ENCODE measurements at regions not wholly inside any gene's neighbourhood (a gene's known extent, or its start where the extent isn't known, plus 50 kb on each side); places are given as distances from the start of the nearest gene placed in this dataset.

DNA sequence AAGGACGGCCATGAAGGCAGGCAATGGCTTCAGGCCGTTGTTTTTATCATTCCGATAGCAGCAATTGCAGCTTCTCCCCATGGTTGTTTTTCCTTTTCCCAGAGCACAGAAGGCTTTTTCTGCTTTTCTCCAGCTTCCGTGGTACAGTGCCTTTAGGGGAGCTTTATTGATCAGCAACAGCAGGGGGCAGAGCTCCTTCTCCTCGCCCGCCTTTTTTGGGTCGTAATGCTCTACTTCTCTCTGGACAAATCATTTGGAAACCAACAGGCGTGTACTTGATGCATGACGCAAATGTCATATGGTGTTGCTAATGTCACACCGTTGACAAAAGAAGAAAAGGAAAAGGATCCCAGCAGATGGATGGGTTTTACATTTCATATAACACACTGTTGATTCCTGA is 79.7 kb upstream of the SNRK start:
- FAIRE-seq, result no peak

DNA sequence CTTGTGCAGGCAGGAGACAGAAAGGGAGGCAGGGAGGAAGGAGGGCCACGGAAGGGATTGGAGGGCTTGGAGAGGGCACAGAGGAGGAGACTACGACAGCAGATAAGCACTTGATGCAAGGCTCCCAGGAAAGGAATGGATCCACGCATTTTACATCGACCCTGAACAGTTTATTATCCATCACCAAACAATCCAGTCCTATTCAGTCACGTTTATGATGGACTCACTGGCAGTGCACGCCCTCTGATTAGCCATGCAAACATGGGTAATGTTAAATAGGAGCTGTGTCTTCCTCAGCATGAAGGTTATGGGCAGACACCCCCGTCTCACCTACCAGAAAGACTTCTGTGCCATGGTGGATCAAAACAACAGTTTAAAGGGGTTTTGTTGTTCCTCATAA is 80.2 kb upstream of the SNRK start:
- no peak for FAIRE-seq

DNA sequence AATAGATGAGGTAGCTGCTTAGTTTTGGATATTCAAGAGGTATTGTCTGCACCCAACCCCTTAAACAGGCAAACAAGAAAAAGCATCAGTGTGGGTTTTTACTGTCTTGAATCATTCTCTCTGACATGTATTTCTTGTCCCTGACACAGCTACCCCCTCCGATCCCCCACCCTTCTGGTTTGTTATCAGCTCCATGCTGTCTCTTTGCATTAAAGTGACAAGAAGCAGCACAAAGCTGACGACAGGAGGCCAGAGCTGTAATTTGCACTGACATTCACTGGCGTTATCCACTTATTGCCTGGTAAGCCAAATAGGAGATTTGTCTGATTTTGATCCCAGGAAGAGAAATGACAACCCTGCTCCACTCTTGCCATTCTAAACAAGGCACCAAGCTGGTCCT is 83.3 kb upstream of the SNRK start:
- FAIRE-seq, result no peak

DNA sequence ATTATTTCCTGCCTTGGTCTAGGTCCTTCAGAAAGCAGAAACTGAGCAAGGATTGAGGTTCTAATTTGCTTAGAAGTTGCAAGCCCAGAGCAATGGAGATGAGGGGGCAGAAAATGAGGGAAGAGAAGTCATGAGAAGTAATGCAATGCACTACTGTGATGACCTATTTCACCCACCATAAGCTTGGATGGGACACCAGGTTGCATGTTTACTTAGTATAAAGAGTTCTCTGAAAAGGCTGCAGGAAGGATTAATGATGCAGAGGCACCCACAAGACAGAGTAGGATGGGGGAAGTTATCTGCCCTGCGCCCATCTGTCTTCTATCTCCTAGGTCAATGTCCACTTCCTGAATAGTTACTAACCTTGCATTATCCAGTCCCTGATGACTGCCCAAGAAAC is 84.8 kb upstream of the SNRK start:
- FAIRE-seq, result no peak

DNA sequence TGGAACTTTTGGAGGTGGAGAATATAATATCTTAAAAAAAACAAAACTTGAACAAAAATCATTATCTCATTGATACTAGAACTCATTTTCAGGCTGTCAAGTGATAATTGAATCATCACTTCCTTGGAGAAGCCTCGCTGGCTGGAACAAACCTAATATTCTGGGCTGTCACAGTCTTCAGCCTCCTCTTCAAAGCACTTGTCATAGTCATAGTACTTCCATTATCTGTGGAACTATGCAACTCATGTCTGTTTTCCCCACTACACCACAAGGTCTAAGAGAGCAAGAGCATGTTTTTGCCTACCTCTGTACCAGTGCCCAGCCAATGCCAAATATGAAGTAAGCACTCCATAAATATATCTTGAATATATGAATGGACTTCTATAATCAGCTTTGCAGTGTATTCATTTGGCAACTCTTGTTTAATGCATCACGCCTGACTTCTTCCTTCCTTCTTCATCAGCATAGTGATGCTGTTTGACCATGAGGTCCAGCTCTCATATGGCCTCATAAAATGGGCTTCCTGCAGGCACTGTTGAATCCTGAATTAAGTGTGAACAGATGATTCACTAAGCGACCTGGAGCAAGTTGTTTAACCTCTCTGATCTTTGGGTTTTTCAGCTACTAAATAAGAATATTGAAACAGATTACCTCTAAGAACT is 86.6 kb upstream of the SNRK start:
- FAIRE-seq, result no peak

DNA sequence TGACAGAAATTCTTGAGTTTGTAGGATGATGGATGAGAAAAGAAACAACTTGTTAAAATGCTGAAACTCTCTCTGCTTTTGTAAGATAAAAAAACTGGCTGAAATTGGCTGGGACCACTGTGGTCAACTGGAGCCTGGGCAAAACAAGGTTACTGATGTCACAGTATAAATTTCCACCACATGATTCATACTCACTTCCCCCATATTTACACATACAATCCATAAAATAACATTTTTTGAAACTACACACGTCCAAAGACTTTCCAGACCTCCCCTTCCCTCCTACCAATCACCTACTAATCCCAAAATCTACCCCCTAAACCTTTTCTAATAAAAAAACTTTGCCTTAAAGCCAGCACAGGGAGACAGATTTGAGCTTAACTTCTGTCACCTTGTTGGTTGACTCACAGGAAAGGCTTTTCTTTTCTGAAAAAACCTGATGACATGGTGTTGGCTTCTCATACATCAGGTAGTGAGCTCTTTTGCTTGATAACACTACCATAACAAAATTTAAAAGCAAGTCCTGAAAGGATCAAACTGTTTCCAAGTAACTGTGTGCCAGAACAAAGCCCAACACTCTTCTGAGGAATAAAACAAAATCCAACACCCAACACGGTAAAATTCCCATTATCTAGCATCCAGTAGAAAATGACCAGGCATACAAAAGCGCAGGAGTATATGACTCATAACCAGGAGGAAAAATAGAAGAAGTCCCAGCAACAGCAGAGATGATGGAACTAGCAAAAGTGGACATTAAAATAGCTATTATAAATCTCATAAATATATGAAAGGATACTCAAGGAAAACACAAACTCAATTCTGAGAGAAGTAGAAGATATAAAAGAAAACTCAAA is 87.3 kb upstream of the SNRK start:
- no peak for FAIRE-seq

DNA sequence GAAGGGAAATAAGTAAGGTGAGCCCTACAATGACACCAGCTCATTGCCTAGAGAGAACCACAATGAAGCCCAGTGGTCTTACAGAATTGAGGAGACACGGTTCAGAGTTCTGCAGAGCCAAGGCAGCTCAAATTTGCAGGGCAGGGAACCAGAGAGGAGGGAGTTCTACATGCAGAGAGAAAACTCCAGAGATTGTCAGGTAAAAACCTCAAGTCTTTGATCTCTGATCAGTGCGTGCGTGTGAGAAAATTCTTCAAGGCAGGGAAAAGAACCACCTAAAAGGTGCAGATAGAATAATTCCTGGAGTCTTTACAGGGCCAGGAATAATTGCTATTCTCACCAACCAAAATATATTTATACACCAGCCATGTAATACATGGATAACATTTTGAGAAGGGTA is 88.0 kb upstream of the SNRK start:
- FAIRE-seq, result no peak

DNA sequence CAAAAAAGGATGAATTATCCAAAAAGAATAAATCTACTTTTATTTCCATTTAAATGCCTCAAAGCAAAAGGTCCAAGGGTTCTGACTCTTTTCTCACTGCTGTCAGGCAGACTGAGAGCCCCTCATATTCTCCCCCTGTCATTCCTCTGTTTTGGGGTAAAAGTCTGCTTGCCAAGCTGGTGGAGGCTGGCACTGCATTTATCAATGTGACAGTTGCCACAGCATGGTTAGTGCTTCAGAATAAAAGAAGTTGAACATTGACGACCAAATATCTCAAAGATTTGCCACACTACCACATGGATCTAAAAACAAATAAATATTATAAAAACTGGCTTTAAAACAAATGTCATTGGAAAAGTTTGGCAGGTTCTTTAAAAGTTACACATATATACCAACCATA is 89.2 kb upstream of the SNRK start:
- FAIRE-seq, result no peak

DNA sequence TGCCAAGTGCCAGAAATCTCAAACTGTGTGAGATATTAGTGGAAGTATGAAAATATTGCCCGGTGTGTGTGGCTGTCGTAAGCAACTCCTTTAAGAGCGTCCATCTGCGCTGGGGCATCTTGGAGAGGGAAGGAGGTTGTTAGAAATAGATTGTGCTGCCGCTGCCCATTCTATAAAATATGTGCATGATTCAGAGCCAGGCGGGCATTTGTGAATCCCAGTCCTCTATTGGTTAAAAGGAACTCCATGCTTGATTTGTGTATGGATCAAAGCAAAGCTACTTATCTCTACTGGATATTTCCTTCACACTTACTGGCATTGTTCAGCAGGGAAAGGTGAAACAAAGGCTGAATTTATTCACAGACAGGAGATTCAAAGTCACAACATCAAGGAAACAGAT is 89.6 kb upstream of the SNRK start:
- no peak for FAIRE-seq

DNA sequence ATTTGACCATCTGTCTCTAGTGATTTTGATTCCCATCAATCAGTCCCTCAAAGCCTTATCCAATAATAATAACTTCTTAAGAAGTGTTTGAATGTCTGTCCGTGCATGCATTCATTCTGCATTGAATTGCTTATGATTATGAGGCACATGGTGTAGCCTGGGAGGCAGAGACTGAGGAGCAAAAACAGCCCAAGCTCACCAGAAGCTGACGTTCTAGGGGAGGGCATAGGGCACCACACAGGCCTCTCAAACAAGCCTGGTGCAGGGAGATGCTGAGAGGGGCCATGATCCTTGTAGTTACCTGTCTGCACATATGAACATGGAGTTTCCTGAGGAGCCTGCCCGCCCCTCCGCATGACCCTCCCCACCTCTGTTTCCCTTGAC is 89.2 kb upstream of the POMGNT2 start:
- no peak for FAIRE-seq

DNA sequence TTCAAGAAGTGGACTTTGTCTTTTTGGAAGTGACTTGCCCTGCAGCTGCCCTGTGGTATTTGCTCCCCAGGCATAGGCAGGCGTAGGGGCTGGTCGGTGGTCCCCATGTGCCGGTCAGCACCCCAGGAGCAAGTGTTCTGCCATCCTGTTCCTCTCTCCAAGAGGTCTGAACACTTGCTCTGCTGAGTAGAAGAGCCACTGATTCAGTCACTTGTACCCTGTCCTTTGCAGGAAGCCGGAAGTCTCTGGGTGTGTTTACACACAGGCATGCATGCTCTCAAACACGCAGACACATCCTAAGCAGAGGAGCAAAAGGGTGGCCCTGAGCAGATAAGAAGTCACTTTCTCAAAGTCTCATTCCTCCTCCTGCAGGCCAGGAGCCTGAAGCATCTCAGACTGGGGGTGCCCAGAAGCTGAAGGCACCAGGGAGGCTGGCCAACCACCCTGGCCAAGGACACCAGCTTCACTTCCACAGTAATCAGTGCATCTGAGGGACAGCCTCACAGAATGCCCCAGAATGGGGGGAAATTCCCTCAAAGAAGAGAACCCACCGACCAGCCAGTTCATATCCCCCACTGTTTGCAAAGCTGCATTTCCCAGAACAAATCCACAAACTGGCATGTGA is 88.7 kb upstream of the POMGNT2 start:
- FAIRE-seq, result no peak

DNA sequence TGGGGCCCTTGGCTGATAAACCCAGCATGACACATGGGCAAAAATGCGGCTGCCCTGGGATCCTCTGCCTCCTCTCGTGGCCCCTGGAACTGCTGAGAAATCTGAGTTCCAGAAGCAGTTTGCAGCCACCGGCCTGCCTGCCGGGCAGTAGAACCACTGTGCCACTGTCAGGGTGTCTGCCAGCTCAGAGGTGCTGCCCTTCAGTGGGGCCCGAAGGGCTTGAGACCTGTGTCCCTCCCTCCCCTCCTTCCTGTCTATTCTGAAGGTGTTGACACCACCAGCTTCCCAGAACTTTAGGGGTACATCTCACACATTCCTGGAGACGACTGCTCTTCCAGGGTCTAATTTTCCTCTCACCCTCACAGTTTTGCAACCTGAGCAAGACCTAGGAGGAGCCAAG is 88.2 kb upstream of the POMGNT2 start:
- FAIRE-seq, result no peak

DNA sequence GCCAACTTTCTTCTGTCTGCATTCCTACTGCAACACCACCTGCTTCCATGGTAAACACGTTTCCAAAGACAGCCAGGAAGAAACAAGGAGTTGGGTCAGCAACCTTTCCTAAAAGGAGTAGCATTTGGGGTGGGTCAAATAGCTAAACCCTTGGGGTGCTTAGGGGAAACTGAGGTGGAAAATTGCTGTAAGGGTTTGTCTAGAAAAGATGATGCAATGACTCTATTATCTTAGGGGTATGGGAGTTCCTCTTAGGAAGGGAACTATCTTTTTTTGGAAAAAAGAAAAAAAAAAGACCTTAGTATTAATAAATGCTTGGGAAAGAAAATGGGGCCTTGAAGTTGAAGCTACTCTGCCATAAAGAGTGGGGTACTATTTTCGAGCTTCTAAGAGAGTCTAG is 86.1 kb upstream of the POMGNT2 start:
- FAIRE-seq, result no peak

DNA sequence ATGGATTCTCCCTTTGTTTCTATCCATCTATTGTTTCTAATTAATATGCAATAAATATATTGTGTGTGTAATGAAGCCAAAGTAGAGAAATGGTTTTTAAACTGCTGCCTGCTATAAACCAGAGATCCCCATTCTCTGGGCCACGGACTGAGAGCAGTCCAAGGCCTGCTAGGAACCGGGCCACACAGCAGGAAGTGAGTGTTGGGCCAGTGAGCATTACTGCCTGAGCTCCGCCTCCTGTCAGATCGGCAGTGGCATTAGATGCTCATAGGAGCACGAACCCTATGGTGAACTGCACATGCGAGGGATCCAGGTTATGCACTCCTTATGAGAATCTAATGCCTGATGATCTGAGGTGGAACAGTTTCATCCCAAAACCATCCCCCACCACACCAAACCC is 85.2 kb upstream of the POMGNT2 start:
- no peak for FAIRE-seq

DNA sequence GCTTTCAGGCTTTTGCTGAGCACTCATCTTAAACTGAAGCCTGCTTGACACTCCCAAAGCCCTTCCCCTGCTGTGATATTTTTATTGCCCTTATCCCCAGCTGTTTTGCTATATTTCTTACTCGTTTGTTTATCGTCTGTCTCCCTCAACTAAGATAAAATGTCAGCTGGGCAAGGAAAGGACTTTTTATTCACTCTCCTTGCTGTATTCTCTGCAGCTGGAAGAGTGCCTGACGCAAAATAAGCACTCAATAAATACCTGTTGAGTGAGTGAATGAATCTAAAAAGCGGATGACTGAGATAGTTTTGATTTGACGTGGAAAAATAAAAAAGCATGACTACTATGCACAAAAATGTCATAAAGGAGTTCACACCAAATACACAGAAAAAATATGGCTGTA is 84.8 kb upstream of the POMGNT2 start:
- no peak for FAIRE-seq

DNA sequence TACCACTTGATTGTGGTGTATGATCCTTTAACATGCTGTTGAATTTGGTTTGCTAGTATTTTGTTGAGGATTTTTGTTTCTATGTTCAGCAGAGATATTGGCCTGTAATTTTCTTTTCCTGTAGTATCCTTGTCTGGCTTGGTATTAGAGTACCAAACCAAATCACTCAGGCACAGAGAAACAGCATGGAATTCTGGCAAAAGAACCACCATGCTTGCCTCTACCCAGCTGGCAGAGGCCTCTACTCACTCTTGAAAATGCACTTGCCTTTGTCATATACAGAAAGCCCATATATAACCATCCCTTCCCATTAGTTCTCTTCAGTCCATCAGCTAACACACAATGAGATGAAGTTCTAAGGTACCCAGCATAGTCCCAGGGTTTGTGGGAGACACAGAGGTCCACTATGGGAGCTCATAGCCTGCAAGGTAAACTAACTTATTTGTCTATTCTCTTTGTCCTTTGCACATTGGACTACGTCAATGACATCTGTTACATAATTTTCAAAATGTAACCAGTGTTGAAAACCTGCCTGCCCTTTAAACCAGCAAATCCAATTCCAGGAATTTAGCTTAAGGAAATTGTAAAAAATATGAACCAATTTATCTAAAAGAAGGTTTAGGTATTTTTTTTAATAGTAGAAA is 82.1 kb upstream of the POMGNT2 start:
- FAIRE-seq, result no peak

DNA sequence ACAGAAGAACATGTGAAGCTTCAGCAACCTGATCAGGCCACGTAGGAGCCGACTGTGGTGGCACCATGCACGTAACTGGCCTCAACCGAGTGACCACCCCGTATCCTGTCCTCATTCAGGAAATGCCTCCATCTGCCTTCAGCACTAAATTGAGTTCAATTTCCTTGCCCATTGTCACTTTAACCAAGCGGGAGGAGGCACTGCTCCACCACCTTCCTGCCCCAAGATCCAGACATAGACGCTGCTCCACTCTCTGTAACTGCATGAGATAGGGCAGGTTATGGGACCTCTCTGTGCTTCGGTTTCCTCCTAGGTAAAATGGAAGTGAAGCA is 80.1 kb upstream of the POMGNT2 start:
- FAIRE-seq, result no peak

DNA sequence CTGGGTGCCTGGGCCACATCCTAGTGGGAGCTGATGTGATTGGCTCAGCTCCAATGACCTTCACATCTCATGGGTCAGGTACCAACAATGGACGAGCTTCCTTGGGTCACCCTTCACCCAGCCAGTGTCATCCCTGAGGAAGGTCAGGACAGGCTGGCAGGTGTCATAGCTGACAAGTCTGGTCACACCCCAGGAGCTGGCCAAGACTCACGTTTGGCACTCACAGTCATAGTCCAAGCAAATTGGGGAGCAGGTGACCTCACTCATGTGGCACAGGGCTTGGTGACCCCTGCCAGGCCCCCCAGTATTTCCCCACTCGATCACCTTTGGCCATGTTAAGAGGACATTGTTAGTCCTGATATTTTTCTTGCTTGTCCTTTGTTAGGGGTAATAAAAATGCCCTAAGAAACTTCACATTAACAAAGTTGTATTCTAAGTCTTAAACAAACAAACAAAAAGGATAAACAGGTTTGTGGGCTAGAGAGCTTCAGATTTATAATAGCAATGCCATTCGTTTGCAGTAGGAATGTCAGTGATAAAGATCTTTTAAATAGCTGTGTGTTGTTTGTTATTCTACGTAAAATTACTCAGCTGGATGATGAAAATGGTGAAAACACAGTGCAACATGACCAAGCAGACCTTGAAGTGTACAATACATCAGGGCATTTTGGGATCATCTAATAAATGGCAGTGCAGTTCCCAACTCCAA is 79.5 kb upstream of the POMGNT2 start:
- FAIRE-seq, result no peak

DNA sequence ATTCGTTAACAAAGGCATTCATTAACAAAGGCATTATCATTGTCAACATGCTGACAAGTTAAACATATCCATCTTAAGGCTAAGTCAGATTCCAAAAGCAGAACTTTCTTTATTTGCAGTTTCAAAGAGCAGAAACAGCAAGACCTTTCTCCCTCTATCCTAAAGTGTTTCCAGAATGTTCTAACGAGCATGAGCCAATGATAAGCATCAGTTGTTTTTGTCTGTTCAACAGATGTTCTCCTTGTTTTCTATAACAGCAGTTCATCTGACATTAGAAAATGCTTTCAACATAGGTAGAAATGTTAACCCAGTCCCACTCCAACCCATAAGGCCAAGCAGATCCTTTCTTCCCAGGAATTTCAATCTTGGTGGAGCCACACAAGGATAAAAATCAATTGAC is 77.6 kb upstream of the POMGNT2 start:
- FAIRE-seq, result no peak

DNA sequence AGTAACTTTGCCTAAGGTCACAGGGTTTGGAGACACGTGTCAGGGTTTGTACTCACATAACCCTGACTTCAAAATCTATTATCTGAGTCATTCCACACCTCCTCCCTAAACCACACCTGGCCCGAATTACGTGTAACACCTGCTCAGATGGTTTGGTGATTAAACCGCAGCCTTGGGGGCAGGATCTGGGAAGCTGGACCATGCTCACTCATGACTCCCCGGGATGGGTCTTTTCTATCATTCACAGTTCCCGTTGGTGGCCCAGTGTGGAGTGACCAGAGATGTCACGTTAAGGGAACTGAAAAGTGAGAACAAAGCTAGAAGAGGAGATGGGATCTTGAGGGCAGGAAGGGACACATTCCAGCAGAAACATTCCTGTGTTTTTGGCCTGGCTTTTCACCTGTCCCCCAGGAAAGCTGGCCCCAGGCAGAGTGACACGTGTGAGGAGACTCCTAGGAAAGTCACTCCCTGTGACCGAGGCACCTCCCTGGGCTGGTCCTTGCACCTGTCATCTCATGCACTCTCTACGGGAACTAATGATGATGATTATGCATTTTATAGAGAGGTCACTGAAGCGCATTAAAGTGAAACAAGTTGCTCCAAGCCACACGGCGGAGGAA is 75.4 kb upstream of the POMGNT2 start:
- FAIRE-seq, result no peak

DNA sequence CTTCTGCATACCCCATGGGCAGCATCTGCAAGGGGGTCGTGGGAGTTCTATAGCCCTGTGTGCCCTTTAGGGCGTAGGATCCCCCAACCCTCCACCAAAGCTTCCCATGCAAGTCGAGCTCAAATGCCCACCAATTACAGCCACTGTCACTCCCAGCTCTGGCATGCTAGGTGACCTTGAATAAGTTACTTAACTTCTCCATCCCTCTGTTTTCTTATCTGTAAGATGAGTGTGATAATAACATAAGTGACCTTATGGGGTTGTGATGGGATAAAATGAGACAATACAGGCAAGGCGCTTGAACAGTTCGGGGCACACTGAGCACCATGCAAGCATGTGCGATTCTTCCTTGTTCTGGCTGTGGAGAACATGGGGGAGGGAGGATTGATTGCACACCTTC is 74.8 kb upstream of the POMGNT2 start:
- FAIRE-seq, result no peak

DNA sequence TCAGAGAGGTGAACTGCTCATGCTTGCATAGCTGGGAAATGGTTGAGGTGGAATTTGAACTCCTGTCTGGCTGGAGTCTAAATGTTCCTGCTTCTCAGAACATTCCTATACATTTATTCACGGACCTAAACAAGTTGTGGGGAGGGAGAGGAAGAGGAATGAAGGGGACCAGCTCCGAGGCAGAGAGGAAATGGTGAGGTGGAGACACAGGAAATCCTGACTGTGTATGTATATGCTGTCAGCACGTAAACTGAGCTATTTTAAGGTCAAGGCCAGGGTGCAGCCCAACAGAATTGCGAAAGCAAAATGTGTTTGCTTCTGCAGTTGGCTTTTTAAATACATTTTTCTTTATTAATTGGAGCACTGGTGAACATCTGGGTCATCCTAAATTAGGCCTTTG is 74.1 kb upstream of the POMGNT2 start:
- FAIRE-seq, result no peak

DNA sequence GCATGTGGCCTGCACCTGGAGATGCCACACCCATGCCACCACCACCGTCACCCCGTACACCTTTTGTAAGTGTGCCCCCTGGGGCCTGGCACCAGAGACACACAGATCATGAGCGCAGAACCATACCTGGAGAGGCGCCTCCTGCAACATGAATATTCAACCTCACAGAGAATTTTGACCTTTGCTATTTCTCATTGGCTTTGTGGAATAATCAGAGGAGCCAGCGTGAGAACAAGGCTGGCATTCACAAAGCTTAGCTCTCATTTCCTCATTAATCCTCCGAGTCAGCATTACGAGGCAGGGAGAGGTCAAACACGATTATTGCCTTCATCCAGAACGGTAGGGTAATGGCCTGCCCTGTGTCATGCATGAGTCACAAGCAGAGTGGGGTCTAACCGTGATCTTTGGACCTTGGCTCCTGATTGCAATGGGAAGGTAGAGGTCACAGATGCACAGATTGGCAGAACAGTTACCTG is 73.0 kb upstream of the POMGNT2 start:
- FAIRE-seq, result no peak

All from G401.6 (cell line).